NCI-H146 (cell line): ENCODE measurements at regions not wholly inside any gene's neighbourhood (a gene's known extent, or its start where the extent isn't known, plus 50 kb on each side); places are given as distances from the start of the nearest gene placed in this dataset.

ENCODE experiments used
- DNase-seq: peaks from one replicate; lab custom pipeline; 2025; lab: John Stamatoyannopoulos, UW

GRCh38 chr13:21757763-21758162, 86.9 kb downstream of the FGF9 start:
- DNase-seq = no peak

GRCh38 chr13:21758441-21758840, 87.6 kb downstream of the FGF9 start:
- no peak for DNase-seq

GRCh38 chr13:21759463-21759862, 88.6 kb downstream of the FGF9 start:
- no peak for DNase-seq

- DNase-seq = no peak
Observed at GRCh38 chr13:21759911-21760310, 89.0 kb downstream of the FGF9 start.

GRCh38 chr13:21761770-21762169, 90.9 kb downstream of the FGF9 start:
- DNase-seq = no peak

- DNase-seq = no peak
Observed at GRCh38 chr13:21762512-21762911, 91.6 kb downstream of the FGF9 start.

- no peak for DNase-seq
Observed at GRCh38 chr13:21767032-21767431, 96.2 kb downstream of the FGF9 start.

GRCh38 chr13:21771075-21771474, 100.2 kb downstream of the FGF9 start:
- DNase-seq = no peak

- DNase-seq = no peak
Observed at GRCh38 chr13:21777166-21777565, 106.3 kb downstream of the FGF9 start.

- DNase-seq = no peak
Observed at GRCh38 chr13:21777813-21778212, 106.9 kb downstream of the FGF9 start.

- DNase-seq = no peak
Observed at GRCh38 chr13:21782736-21783135, 111.9 kb downstream of the FGF9 start.

GRCh38 chr13:21785990-21786389, 115.1 kb downstream of the FGF9 start:
- DNase-seq = no peak

- no peak for DNase-seq
Observed at GRCh38 chr13:21796066-21796465, 125.2 kb downstream of the FGF9 start.

GRCh38 chr13:21796775-21797514, 126.1 kb downstream of the FGF9 start:
- no peak for DNase-seq

- DNase-seq = no peak
Observed at GRCh38 chr13:21797736-21798135, 126.9 kb downstream of the FGF9 start.

- DNase-seq = no peak
Observed at GRCh38 chr13:21798181-21798580, 127.3 kb downstream of the FGF9 start.

- no peak for DNase-seq
Observed at GRCh38 chr13:21799671-21800070, 128.8 kb downstream of the FGF9 start.

- no peak for DNase-seq
Observed at GRCh38 chr13:21800837-21801616, 130.2 kb downstream of the FGF9 start.

- no peak for DNase-seq
Observed at GRCh38 chr13:21805733-21806132, 134.9 kb downstream of the FGF9 start.

- DNase-seq = no peak
Observed at GRCh38 chr13:21812192-21812626, 141.3 kb downstream of the FGF9 start.

- DNase-seq = no peak
Observed at GRCh38 chr13:21813110-21813509, 142.2 kb downstream of the FGF9 start.

- no peak for DNase-seq
Observed at GRCh38 chr13:21813844-21814243, 143.0 kb downstream of the FGF9 start.

GRCh38 chr13:21814604-21815003, 143.7 kb downstream of the FGF9 start:
- no peak for DNase-seq
